Naive thymus-derived CD8-positive, alpha-beta T cell (primary cell): ENCODE measurements at regions not wholly inside any gene's neighbourhood (a gene's known extent, or its start where the extent isn't known, plus 50 kb on each side); places are given as distances from the start of the nearest gene placed in this dataset.
A peak's percentile ranks its signal among the peaks of the same experiment; 100 is the strongest.

Source experiments
- ATAC-seq, 2 donors: fragments of 150-1000 bp; cut with Tn5 transposase in 1 of 2; sonication (Bioruptor Pico), chemical (Tn5 transposase) in 1 of 2; 1 replicate in 1 of 2; 2 replicates in 1 of 2; pipeline ENCODE4 v1.10.0; 2021; ENCODE audit warnings: mild to moderate bottlenecking in 2 of 2, moderate library complexity in 2 of 2
- POLR2A ChIA-PET: fragments of 350-600 bp; sonication (Branson Sonifier 250); formaldehyde crosslinking; loops from one replicate; lab custom pipeline; 2021; ENCODE audit warnings: antibody characterized with exemption; lab: Charles Lee
- DNase-seq, 10 donors: peaks; one replicate each; pipeline versions ENCODE4 v3.0.0 to v3.0.0-alpha.2; 2020 to 2022
- H3K27ac Mint-ChIP-seq, 10 donors: one replicate each; pipeline ENCODE4 v1.8.0; 2020 to 2022; ENCODE audit warnings: mild to moderate bottlenecking in 10 of 10, mixed read lengths in 10 of 10, moderate library complexity in 4 of 10, inconsistent platforms in 1 of 10
- H3K27me3 Mint-ChIP-seq, 5 donors: one replicate each; pipeline ENCODE4 v1.8.0; 2021 to 2022; ENCODE audit warnings: mixed read lengths in 5 of 5
- H3K36me3 Mint-ChIP-seq, 3 donors: one replicate each; pipeline ENCODE4 v1.8.0; 2020 to 2022; ENCODE audit warnings: mixed read lengths in 3 of 3, mild to moderate bottlenecking in 2 of 3, inconsistent platforms in 1 of 3
- H3K4me1 Mint-ChIP-seq, 4 donors: one replicate each; pipeline ENCODE4 v1.8.0; 2021 to 2022; ENCODE audit warnings: mixed read lengths in 4 of 4
- H3K4me3 Mint-ChIP-seq, 10 donors: one replicate each; pipeline ENCODE4 v1.8.0; 2020 to 2022; ENCODE audit warnings: mild to moderate bottlenecking in 10 of 10, mixed read lengths in 10 of 10, moderate library complexity in 6 of 10, inconsistent platforms in 1 of 10
- H3K9me3 Mint-ChIP-seq, 9 donors: one replicate each; pipeline ENCODE4 v1.8.0; 2020 to 2022; ENCODE audit warnings: mixed read lengths in 9 of 9, mild to moderate bottlenecking in 3 of 9, inconsistent platforms in 1 of 9, moderate library complexity in 1 of 9

DNA sequence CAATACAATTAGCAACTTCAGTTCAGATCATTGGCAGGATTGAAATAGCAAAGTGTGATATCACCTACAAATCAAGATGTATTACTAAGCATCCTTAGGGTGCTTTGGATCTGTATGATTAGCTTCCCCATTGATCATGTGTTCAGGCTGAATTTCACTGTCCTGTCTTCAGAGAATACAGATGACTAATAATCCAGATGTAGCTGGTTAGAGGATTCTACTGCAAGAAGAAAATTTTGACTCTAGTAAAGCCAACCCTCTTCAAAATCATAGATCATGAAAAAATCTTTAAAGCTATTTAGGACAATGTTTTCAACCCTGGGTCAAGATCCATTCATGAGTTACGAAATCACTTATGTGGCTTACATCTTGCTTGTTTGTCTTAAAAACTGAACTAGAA is 184.4 kb downstream of the PTGER3 start:
- no peak for DNase-seq
- POLR2A ChIA-PET = no interaction called here
- no peak for ATAC-seq
- no peaks in the 10 kb centered on the region for H3K36me3 Mint-ChIP-seq
- H3K9me3 Mint-ChIP-seq = no peaks in the 10 kb centered on the region
- peaks cover 0 to 6% (median 2%) of the 10 kb centered on the region in 5 donors for H3K27me3 Mint-ChIP-seq
- no peak overlapping the region for H3K4me3 Mint-ChIP-seq
- H3K27ac Mint-ChIP-seq = no peak overlapping the region
- H3K4me1 Mint-ChIP-seq = peaks cover 7 to 28% (median 20%) of the 10 kb centered on the region in 4 donors

DNA sequence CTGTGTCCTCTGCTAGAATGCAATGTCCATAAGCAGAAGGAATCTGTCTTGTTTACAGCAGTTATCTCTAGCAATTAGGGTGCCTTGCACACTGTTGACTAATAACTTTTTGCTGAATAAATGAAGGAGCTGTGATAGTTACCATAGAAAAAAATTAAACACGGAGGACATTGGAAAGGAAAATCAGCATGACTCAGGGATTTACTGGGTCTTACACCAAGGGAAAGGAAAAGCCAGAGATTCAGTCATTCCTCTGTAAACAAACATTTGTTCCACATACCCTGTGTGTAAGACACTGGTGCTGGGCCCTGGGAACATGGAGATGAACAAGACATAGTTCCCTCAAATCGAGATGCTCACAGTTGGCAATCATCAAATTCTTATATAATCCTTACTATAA is 183.3 kb downstream of the PTGER3 start:
- POLR2A ChIA-PET = no interaction called here
- H3K4me1 Mint-ChIP-seq = peaks cover 7 to 28% (median 20%) of the 10 kb centered on the region in 4 donors
- DNase-seq (no peak), ATAC-seq (no peak)
- no peak overlapping the region for H3K4me3 Mint-ChIP-seq
- H3K27me3 Mint-ChIP-seq = peaks cover 0 to 6% (median 2%) of the 10 kb centered on the region in 5 donors
- H3K9me3 Mint-ChIP-seq = peaks cover 0 to 2% (median 0%) of the 10 kb centered on the region in 9 donors
- H3K27ac Mint-ChIP-seq = no peak overlapping the region
- no peaks in the 10 kb centered on the region for H3K36me3 Mint-ChIP-seq

DNA sequence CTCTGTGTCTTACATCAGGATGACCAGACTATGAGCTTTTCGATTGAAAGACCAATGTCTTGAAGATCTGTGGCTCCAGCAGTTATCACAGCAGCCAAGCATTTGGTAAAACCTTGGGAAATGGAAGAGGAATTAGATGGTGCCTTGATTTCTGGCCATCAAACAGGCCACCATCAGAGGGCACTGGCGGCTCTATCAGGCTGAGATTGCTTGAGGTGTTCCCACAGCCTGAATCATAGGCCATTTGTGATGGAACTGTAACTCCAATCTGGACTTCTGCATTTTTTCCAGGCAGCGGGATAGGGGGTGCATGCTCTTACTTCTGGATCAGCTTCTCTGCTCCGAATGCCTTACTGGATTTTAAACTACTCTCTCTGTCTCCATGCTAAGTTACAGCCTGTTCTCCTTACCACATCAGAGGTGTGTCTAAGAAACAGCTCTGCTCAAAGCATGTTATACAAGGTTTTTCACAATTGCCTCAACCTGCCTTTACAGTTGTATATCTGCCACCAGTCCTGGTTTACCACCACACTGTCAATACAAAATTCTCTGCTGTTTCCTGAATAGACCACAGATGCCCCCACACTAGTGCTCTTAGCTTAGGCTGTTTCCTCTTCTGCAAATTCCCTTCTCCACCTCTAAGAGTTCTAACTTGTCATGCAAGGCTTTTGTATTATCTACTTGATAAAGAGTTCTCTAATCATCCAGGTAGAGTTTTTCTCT is 180.9 kb downstream of the PTGER3 start:
- peaks cover 0 to 9% (median 0%) of the 10 kb centered on the region in 9 donors for H3K9me3 Mint-ChIP-seq
- DNase-seq (peak in 3 of 10 donors; percentile 2 to 45 (median 31)), ATAC-seq (peak in 1 of 2 donors; percentile 33)
- H3K27me3 Mint-ChIP-seq = peaks cover 0 to 6% (median 0%) of the 10 kb centered on the region in 5 donors
- peak overlapping the region in 8 of 10 donors; percentile 5 to 70 (median 20) for H3K4me3 Mint-ChIP-seq
- H3K4me1 Mint-ChIP-seq = peaks cover 7 to 28% (median 20%) of the 10 kb centered on the region in 4 donors
- no peaks in the 10 kb centered on the region for H3K36me3 Mint-ChIP-seq
- H3K27ac Mint-ChIP-seq = peak overlapping the region in 6 of 10 donors; percentile 0 to 86 (median 32)
- POLR2A ChIA-PET = no interaction called here

DNA sequence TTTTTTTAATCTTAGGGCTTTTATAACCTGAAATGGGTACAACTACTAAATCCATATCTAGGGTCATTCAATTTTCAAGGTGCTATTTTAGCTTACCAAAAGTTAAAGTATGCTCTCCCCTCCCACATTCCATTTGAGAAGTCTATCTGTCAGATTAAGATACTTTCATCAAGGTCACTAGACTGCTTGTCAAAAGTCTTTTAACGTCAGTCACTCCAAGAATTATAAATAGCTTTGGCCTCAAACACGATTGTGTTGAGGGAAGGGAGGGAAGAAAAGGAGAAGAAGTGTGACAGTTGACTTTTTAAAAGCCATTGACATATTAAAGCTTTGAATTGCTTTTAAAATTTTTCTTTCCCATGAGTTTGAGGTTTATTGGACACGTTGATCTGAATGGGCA is 175.8 kb downstream of the PTGER3 start:
- POLR2A ChIA-PET = no interaction called here
- Mint-ChIP-seq H3K27ac (no peak overlapping the region), H3K4me1 (peaks cover under 1 to 6% (median 4%) of the 10 kb centered on the region in 4 donors), H3K27me3 (no peaks in the 10 kb centered on the region), H3K9me3 (peaks cover 0 to 11% (median 2%) of the 10 kb centered on the region in 9 donors), H3K4me3 (no peak overlapping the region), H3K36me3 (no peaks in the 10 kb centered on the region)
- ATAC-seq = no peak
- no peak for DNase-seq

DNA sequence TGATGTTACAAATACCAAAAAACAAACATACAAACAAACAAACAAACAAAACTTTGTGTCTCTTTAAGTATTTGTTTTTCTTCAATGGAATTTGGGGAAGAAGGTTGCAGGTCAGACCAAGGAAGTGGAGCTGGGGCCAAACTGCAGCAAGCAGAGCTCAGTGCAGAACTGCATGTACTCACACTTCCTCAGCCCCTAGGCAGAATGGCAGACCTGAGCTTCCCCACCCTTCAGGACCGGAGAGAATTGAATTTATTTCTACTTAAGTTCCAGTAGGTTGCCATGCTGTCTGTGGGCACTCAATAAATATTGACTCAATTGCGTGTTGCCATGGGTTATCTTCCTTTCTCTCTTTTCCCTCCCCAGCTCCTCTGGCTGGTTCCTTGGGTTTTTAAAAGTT is 173.6 kb downstream of the PTGER3 start:
- DNase-seq = no peak
- H3K36me3 Mint-ChIP-seq = no peaks in the 10 kb centered on the region
- H3K9me3 Mint-ChIP-seq = peaks cover 0 to 11% (median 2%) of the 10 kb centered on the region in 9 donors
- no peak for ATAC-seq
- H3K27me3 Mint-ChIP-seq = peaks cover 0 to 4% (median 0%) of the 10 kb centered on the region in 5 donors
- POLR2A ChIA-PET = no interaction called here
- H3K4me3 Mint-ChIP-seq = no peak overlapping the region
- no peaks in the 10 kb centered on the region for H3K4me1 Mint-ChIP-seq
- no peak overlapping the region for H3K27ac Mint-ChIP-seq

DNA sequence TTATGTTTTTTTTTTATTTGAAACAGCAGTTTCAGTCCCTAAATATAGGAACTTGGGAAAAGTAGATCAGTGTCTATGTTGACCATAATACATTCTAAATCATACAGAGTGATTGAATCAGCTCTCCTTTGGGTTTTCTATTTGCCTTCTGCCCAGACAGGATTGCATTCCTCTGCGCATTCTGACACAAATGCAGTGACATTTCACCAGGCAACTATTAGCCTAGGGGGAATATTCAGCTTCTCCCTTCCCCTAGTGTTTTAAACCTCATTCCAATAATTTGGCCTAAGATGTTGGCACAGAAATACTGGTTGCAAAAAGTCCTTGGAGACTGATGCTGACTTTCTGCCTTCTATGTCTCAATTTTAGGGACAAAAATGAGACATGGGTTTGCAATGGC is 172.8 kb downstream of the PTGER3 start:
- Mint-ChIP-seq H3K9me3 (peaks cover 0 to 12% (median 2%) of the 10 kb centered on the region in 9 donors), H3K36me3 (no peaks in the 10 kb centered on the region), H3K27ac (no peak overlapping the region), H3K4me3 (no peak overlapping the region), H3K4me1 (no peaks in the 10 kb centered on the region), H3K27me3 (peaks cover 0 to 7% (median 0%) of the 10 kb centered on the region in 5 donors)
- POLR2A ChIA-PET = no interaction called here
- ATAC-seq (no peak), DNase-seq (no peak)

DNA sequence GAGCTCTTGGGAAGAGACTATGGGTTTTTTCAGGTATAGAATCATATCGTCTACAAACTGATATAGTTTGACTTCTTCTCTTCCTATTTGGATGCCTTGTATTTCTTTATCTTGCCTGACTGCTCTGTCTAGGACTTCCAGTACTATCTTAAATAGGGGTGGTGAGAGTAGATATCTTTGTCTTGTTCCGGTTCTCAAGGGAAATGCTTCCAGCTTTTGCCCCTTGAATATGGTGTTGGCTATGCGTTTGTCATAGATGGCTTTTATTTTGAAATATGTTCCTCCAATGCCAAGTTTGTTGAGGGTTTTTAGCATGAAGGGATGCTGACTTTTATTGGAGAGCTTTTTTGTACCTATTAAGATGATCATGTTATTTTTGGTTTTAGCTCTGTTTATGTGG is 170.3 kb downstream of the PTGER3 start:
- ATAC-seq (no peak), DNase-seq (no peak)
- peaks cover 0 to 9% (median 0%) of the 10 kb centered on the region in 9 donors for H3K9me3 Mint-ChIP-seq
- peaks cover 0 to 7% (median 0%) of the 10 kb centered on the region in 5 donors for H3K27me3 Mint-ChIP-seq
- H3K36me3 Mint-ChIP-seq = no peaks in the 10 kb centered on the region
- H3K4me3 Mint-ChIP-seq = no peak overlapping the region
- H3K4me1 Mint-ChIP-seq = no peaks in the 10 kb centered on the region
- H3K27ac Mint-ChIP-seq = no peak overlapping the region
- POLR2A ChIA-PET = no interaction called here

DNA sequence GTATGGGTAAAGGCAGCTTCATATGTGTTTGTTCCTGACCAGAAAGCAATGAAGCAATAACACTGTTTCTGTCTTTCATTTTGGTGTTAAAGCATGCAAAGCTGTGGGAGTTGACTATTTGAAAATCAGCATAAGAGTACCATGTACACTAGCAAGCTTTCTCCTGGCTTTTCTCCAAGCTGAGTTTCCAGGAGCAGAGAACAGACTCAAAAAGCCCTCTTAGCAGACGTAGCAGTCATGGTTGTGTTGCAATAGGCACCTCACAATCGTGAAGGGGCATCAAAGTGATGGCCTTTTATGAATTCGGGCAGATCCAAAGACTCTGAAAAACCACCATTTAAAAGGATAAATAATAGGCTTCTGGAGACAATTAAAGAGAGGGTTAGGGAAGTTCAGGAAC is 159.7 kb downstream of the PTGER3 start:
- H3K4me1 Mint-ChIP-seq = no peaks in the 10 kb centered on the region
- H3K27me3 Mint-ChIP-seq = peaks cover 0 to 9% (median 2%) of the 10 kb centered on the region in 5 donors
- no peak for ATAC-seq
- H3K9me3 Mint-ChIP-seq = no peaks in the 10 kb centered on the region
- H3K4me3 Mint-ChIP-seq = no peak overlapping the region
- POLR2A ChIA-PET = no interaction called here
- H3K27ac Mint-ChIP-seq = no peak overlapping the region
- H3K36me3 Mint-ChIP-seq = no peaks in the 10 kb centered on the region
- DNase-seq = no peak

DNA sequence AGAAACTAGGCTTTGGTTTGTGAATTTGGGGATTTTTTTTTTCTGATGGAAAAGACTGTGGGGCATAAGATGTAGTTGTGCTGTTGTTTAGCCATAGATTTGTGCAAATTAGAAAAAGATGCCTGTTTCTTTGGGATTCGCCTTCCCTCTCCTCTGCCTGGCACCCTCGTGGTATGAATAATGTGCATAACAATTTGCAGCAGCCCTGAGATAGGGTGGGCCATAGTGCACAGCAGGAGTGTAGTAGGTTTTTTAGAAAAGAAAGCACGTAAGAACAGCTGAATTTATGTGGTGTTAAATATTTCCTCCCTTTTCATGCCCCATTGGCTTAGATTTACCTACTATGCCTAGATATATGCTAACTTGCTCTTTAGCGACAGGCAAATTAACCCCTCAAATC is 158.9 kb downstream of the PTGER3 start:
- Mint-ChIP-seq H3K9me3 (no peaks in the 10 kb centered on the region), H3K4me3 (no peak overlapping the region), H3K4me1 (no peaks in the 10 kb centered on the region)

DNA sequence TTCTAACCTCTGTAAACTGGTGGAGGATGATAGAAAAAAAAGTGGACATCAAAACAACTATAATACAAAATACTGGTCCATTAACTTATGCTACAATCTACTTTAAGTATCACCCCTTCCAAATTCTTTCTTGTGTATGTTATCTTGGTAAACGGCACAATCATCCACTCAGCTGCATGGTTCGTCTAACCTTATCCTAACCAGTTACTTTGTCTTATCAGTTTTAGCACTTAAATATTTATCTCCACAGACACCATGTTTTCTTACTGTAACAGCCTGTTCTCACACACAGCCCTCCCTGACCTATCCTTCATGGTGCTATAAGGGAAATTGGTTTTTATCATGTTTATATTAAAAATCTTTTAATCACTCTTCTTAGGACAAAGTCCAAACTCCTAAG is 157.2 kb downstream of the PTGER3 start:
- Mint-ChIP-seq H3K4me1 (no peaks in the 10 kb centered on the region), H3K27ac (no peak overlapping the region), H3K27me3 (peaks cover 0 to 9% (median 2%) of the 10 kb centered on the region in 5 donors), H3K9me3 (no peaks in the 10 kb centered on the region), H3K4me3 (no peak overlapping the region), H3K36me3 (no peaks in the 10 kb centered on the region)
- ATAC-seq (no peak), DNase-seq (no peak)
- POLR2A ChIA-PET = no interaction called here

More for the DNA sequence above, 158.9 kb downstream of the PTGER3 start:
- H3K27ac Mint-ChIP-seq = no peak overlapping the region
- no peaks in the 10 kb centered on the region for H3K36me3 Mint-ChIP-seq
- ATAC-seq = no peak
- DNase-seq = no peak
- POLR2A ChIA-PET = no interaction called here
- peaks cover 0 to 9% (median 2%) of the 10 kb centered on the region in 5 donors for H3K27me3 Mint-ChIP-seq

DNA sequence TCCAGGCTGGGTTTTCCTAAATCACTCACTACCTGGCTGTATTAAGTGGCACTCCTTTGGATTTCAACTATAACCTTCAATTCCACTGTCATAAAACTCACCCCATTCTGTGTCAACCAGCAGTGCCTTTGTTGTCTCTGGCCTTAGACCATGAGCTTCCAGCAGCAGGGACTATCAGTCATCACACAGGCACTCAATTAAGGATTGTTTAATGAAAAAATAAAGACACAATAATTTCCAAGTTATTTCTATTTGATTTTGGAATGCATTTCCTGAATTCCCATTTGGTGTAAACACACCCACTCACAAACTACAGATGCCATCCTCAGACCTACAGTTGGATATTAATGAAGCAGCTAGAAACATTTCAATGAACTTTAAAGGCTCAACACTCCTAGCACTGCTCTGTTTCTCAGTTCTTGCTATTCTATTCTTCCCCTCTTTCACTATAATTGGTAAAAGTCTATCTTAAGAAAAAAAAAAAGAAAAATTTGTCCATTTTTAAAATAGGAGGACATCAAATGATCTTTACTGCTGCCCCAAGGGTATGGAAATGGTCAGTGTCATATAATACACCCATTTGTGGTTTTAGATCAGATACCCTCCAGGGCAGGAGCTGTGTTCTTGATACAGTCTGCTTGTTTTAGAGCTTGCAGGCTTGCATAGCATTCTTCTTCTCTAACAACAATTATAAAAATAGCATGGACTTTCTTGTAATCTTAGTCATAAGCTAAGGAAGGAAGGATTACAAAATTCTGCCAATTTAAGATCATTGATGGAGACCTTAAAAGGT is 156.4 kb downstream of the PTGER3 start:
- POLR2A ChIA-PET = no interaction called here
- ATAC-seq (no peak), DNase-seq (no peak)
- H3K36me3 Mint-ChIP-seq = no peaks in the 10 kb centered on the region
- H3K4me3 Mint-ChIP-seq = no peak overlapping the region
- H3K27ac Mint-ChIP-seq = no peak overlapping the region
- H3K9me3 Mint-ChIP-seq = no peaks in the 10 kb centered on the region
- no peaks in the 10 kb centered on the region for H3K4me1 Mint-ChIP-seq
- peaks cover 0 to 9% (median 2%) of the 10 kb centered on the region in 5 donors for H3K27me3 Mint-ChIP-seq

DNA sequence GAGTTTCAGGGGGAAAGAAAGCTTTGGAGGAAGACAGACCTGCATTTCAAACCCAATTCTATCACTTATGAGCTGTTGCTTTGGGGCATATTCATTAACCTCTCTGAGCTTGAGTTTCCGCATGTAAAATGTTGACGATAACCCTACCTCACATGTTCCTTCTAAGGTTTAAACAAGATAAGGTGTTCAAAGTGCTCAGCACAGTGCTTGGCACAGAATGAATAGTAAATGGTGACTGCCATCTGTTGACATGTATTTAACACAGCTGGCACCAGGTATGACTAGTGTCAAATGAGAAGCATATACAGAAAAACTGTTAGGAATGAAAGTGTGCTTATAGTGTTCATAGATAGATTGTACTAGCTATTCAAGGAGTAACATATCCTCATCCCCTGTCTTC is 155.5 kb downstream of the PTGER3 start:
- POLR2A ChIA-PET = no interaction called here

DNA sequence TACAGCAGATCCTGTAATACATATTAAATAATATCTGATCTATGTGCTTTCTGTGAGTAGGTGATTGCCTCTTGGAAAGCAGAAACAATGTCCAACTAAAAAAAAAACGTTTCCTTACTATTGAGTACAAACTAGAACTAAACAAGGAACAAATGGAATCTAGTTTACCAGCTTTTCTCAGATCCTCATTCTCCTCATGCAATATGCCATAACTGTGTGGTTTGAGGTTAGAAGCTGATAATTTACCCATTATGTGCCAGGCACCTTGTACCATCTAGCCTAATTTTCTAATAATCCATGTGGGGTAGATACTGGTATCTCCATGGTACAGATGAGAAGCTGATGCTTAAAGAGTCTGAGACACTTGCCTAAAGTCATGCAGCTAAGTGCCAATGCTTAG is 154.7 kb downstream of the PTGER3 start:
- peaks cover 0 to 9% (median 3%) of the 10 kb centered on the region in 5 donors for H3K27me3 Mint-ChIP-seq

More for the DNA sequence above, 155.5 kb downstream of the PTGER3 start:
- Mint-ChIP-seq H3K4me3 (no peak overlapping the region), H3K36me3 (no peaks in the 10 kb centered on the region), H3K27me3 (peaks cover 0 to 9% (median 0%) of the 10 kb centered on the region in 5 donors), H3K9me3 (no peaks in the 10 kb centered on the region), H3K4me1 (no peaks in the 10 kb centered on the region), H3K27ac (no peak overlapping the region)
- DNase-seq (no peak), ATAC-seq (no peak)

More for the DNA sequence above, 154.7 kb downstream of the PTGER3 start:
- POLR2A ChIA-PET = no interaction called here
- H3K4me1 Mint-ChIP-seq = no peaks in the 10 kb centered on the region
- no peak overlapping the region for H3K27ac Mint-ChIP-seq
- DNase-seq (no peak), ATAC-seq (no peak)
- no peak overlapping the region for H3K4me3 Mint-ChIP-seq
- H3K36me3 Mint-ChIP-seq = no peaks in the 10 kb centered on the region
- no peaks in the 10 kb centered on the region for H3K9me3 Mint-ChIP-seq
